Suprapubic skin (tissue), 4 donors: ENCODE measurements at regions not wholly inside any gene's neighbourhood (a gene's known extent, or its start where the extent isn't known, plus 50 kb on each side); places are given as distances from the start of the nearest gene placed in this dataset.
A peak's percentile ranks its signal among the peaks of the same experiment; 100 is the strongest.

Experiments
- DNase-seq, 2 donors: peaks; one replicate each; pipeline ENCODE4 v3.0.0-alpha.2; 2019; ENCODE audit warnings: low spot score in 2 of 2
- H3K27ac ChIP-seq: fragments of 200-600 bp; sonication (generic); one replicate; pipeline ENCODE4 v1.5.1; 2019
- H3K27me3 ChIP-seq: fragments of 200-600 bp; sonication (generic); one replicate; pipeline ENCODE4 v1.5.1; 2019
- H3K36me3 ChIP-seq: fragments of 200-600 bp; sonication (generic); one replicate; pipeline ENCODE4 v1.5.1; 2019
- H3K4me1 ChIP-seq: fragments of 200-600 bp; sonication (generic); one replicate; pipeline ENCODE4 v1.5.1; 2019
- H3K4me3 ChIP-seq: fragments of 200-600 bp; sonication (generic); one replicate; pipeline ENCODE4 v1.5.1; 2019; ENCODE audit warnings: mild to moderate bottlenecking
- H3K9me3 ChIP-seq: fragments of 200-600 bp; sonication (generic); one replicate; pipeline ENCODE4 v1.5.1; 2019
- CTCF ChIP-seq, 2 donors: fragments of 200-600 bp in 1 of 2; fragments of 450-650 bp in 1 of 2; sonication (generic) in 1 of 2; IDR thresholded peaks; one replicate each; pipeline ENCODE4 v1.5.1; 2016 to 2019; ENCODE audit warnings: antibody characterized with exemption in 2 of 2, mild to moderate bottlenecking in 1 of 2, moderate library complexity in 1 of 2
- EP300 ChIP-seq: sonication (generic); formaldehyde crosslinking; IDR thresholded peaks from one replicate; pipeline ENCODE4 v1.6.1; 2017; ENCODE audit warnings: antibody characterized with exemption
- POLR2A ChIP-seq, 2 donors: fragments of 450-650 bp; IDR thresholded peaks; one replicate each; pipeline ENCODE4 v1.6.1; 2017; ENCODE audit warnings: antibody characterized with exemption in 2 of 2, mild to moderate bottlenecking in 2 of 2, moderate library complexity in 2 of 2
- POLR2AphosphoS5 ChIP-seq, 3 donors: sonication (generic); formaldehyde crosslinking; IDR thresholded peaks; one replicate each; pipeline ENCODE4 v1.6.1; 2017; ENCODE audit warnings: antibody characterized with exemption in 3 of 3
- WGBS: methylation state at CpG from one replicate; pipeline ENCODE4 v1.1.5; 2018; 5-methylcytosine and 5-hydroxymethylcytosine counted together

DNA sequence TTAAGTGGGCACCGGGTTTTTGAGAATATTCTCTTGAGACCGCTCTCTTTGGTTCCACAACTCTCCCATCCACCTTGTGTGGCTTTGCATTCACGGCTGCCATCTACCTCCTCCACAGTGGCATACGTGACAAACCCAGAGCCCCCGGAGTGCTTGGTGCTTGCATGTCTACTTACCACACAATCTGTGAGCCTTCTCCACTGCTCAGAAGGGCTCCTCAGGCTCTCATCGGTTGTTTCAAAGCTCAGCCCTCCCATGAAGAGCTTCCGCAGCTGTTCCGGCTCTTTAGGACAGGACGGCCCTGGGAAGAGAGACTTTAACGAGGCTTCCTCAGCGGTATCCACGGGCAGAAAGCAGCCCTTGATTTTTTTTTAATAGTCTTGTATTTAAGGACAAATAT is 167.6 kb upstream of the ANK2 start:
- no peak for DNase-seq
- no peak overlapping the region for H3K4me3 ChIP-seq
- TF ChIP-seq POLR2A (IDR thresholded peaks at IDR 0.05): no peak
- TF ChIP-seq CTCF (IDR thresholded peaks at IDR 0.05): no peak
- no peak for TF ChIP-seq POLR2AphosphoS5 (IDR thresholded peaks at IDR 0.05)
- TF ChIP-seq EP300: no peak
- no peaks in the 10 kb centered on the region for H3K36me3 ChIP-seq
- H3K9me3 ChIP-seq: no peaks in the 10 kb centered on the region
- H3K27ac ChIP-seq: peak overlapping the region; percentile 18
- peaks cover 3% of the 10 kb centered on the region for H3K4me1 ChIP-seq
- no peaks in the 10 kb centered on the region for H3K27me3 ChIP-seq
- WGBS: 80% methylated on average over 12 of the region's 12 CpGs

- 54% methylated on average over 4 of the region's 4 CpGs for WGBS
- DNase-seq: no peak
- peak overlapping the region; percentile 18 for H3K27ac ChIP-seq
- H3K9me3 ChIP-seq: no peaks in the 10 kb centered on the region
- TF ChIP-seq POLR2A (IDR thresholded peaks at IDR 0.05) (no peak), POLR2AphosphoS5 (IDR thresholded peaks at IDR 0.05) (no peak), EP300 (no peak), CTCF (IDR thresholded peaks at IDR 0.05) (no peak)
- no peaks in the 10 kb centered on the region for H3K27me3 ChIP-seq
- no peak overlapping the region for H3K4me3 ChIP-seq
- no peaks in the 10 kb centered on the region for H3K36me3 ChIP-seq
- H3K4me1 ChIP-seq: peaks cover 3% of the 10 kb centered on the region
Observed at GRCh38 chr4:112882286-112882685, 167.2 kb upstream of the ANK2 start.

DNA sequence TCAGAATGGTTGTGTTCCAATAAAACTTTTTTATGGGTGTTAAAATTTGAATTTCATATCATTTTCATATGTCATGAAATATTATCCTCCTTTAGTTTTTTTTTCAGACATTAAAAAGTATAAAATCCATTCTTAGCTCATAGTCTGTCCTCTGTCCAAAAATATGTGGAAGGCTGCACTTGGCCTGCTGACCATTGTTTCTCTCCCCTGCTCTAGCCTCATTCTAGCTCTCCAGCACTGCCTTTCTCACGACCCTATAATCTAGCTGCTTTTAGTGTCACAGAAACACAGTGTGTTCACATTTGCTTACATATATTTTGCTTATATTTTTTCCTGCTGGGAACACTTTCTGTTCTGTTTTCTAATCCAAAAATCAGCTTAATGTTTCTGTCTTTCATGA is 165.0 kb upstream of the ANK2 start:
- Histone ChIP-seq H3K36me3 (no peaks in the 10 kb centered on the region), H3K9me3 (no peaks in the 10 kb centered on the region), H3K4me1 (peaks cover 5% of the 10 kb centered on the region), H3K27me3 (no peaks in the 10 kb centered on the region), H3K27ac (no peak overlapping the region), H3K4me3 (no peak overlapping the region)
- no peak for DNase-seq
- TF ChIP-seq EP300: no peak
- no peak for TF ChIP-seq POLR2A (IDR thresholded peaks at IDR 0.05)
- no peak for TF ChIP-seq POLR2AphosphoS5 (IDR thresholded peaks at IDR 0.05)
- TF ChIP-seq CTCF (IDR thresholded peaks at IDR 0.05): no peak
- 41% methylated on average over 1 of the region's 1 CpG for WGBS

DNA sequence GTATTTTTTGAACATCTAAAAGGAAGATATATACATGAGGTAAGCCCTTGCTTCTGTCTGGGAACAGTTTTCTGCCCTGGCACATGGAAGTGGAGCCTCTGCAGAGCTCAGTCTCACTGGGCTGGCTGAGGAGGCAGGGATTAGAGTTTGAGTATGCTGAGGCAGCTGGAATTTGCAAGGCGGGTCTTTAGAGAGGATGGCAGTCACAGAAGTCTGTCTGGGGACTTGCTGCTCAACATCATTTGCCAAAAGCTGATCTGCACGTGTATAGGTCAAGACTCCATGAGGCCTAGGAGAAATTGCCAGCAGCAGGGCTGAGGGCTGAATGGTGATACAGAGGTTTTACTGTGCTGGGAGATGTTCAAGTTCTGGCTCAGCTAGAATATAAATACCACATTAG is 163.6 kb upstream of the ANK2 start:
- no peak for DNase-seq
- Histone ChIP-seq H3K27ac (no peak overlapping the region), H3K36me3 (no peaks in the 10 kb centered on the region), H3K9me3 (no peaks in the 10 kb centered on the region), H3K4me1 (peaks cover 5% of the 10 kb centered on the region), H3K27me3 (no peaks in the 10 kb centered on the region), H3K4me3 (no peak overlapping the region)
- WGBS: 59% methylated on average over 2 of the region's 2 CpGs
- no peak for TF ChIP-seq EP300

DNA sequence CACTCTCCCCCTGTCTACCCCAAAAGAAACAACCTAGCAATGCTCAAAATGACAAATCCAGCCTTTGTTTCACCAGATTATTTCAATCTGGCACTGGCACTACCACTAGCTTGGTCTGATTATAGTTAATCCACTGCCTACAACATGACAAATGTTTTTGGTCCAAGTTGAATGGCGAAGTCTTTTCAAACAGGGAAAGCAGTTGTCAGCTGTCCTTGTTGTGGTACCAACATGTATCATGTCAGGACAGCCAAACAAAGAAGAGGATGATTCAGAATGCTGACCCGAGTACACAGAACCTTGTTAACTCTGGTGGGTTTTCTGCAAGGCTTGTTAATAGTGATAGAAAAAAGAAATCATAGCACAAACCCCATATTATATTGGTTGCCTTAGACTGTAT is 160.8 kb upstream of the ANK2 start:
- H3K4me3 ChIP-seq: no peak overlapping the region
- 56% methylated on average over 2 of the region's 2 CpGs for WGBS
- H3K27ac ChIP-seq: no peak overlapping the region
- DNase-seq: no peak
- H3K9me3 ChIP-seq: no peaks in the 10 kb centered on the region
- H3K27me3 ChIP-seq: no peaks in the 10 kb centered on the region
- TF ChIP-seq POLR2A (IDR thresholded peaks at IDR 0.05) (no peak), POLR2AphosphoS5 (IDR thresholded peaks at IDR 0.05) (no peak), EP300 (no peak), CTCF (IDR thresholded peaks at IDR 0.05) (no peak)
- H3K4me1 ChIP-seq: peaks cover 3% of the 10 kb centered on the region
- H3K36me3 ChIP-seq: no peaks in the 10 kb centered on the region

DNA sequence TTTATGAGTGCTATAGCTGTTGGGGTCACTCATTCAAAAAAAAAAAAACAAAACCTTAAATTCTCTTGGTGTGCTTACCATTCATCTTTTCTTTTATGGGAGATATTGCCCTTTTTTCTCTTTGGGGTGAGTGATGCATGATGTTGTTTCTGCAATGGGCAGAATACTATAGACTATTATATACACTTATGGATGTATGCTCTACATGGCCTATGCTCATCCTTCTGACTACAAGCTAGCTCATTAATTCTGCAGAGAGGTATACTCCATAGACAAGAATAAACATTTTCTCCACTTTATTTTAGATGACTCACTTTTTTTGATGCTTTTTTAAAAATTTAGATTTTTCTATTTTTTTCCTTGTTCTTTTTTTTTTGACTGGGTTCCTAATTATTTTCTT is 160.3 kb upstream of the ANK2 start:
- H3K4me3 ChIP-seq: peak overlapping the region; percentile 22
- H3K27ac ChIP-seq: peak overlapping the region; percentile 60
- TF ChIP-seq POLR2A (IDR thresholded peaks at IDR 0.05) (no peak), CTCF (IDR thresholded peaks at IDR 0.05) (no peak), EP300 (no peak), POLR2AphosphoS5 (IDR thresholded peaks at IDR 0.05) (no peak)

More for the DNA sequence above, 160.3 kb upstream of the ANK2 start:
- DNase-seq: no peak
- H3K4me1 ChIP-seq: peaks cover 3% of the 10 kb centered on the region
- no peaks in the 10 kb centered on the region for H3K27me3 ChIP-seq
- no peaks in the 10 kb centered on the region for H3K9me3 ChIP-seq
- H3K36me3 ChIP-seq: no peaks in the 10 kb centered on the region
